A549 (cell line): ENCODE measurements at regions not wholly inside any gene's neighbourhood (a gene's known extent, or its start where the extent isn't known, plus 50 kb on each side); places are given as distances from the start of the nearest gene placed in this dataset.
A peak's percentile ranks its signal among the peaks of the same experiment; 100 is the strongest.

ENCODE experiments used
- ATAC-seq, 2 experiments: fragments of 200-7000 bp in 1 of 2; fragments of >200 bp in 1 of 2; cut with Nextera tagmentation in 1 of 2; cut with Tn5 transposase in 1 of 2; 3 replicates each; pipeline versions ENCODE4 v1.8.0 to v1.9.1; 2018 to 2020; ENCODE audit warnings: mild to moderate bottlenecking in 1 of 2, moderate library complexity in 1 of 2
- CTCF ChIA-PET: fragments of 300-600 bp; sonication (Branson Sonifier 250); formaldehyde crosslinking; extraction: SDS; loops from one replicate; lab custom pipeline; 2021; ENCODE audit warnings: antibody characterized with exemption, inconsistent platforms; lab: Yijun Ruan, JAX
- POLR2A ChIA-PET: fragments of 350-600 bp; formaldehyde crosslinking; extraction: SDS; loops from one replicate; lab custom pipeline; 2021; ENCODE audit warnings: antibody characterized with exemption, inconsistent platforms; lab: Yijun Ruan, JAX
- DNase-seq, 2 experiments: peaks; one replicate each; pipeline versions ENCODE4 v3.0.0 to v3.0.0-alpha.2; 2011 to 2016; ENCODE audit warnings: low read depth in 1 of 2, low spot score in 1 of 2
- FAIRE-seq: peaks from 2 replicates; lab custom pipeline; 2011; peaks lifted over from hg19 to GRCh38; lab: Jason Lieb, UNC
- H3K27ac ChIP-seq, 2 experiments: fragments of >200 bp; sonication (Bioruptor Twin); formaldehyde crosslinking; 3 replicates each; pipeline ENCODE4 v1.5.1; 2016 to 2017
- H3K4me1 ChIP-seq: fragments of >200 bp; sonication (Bioruptor Twin); formaldehyde crosslinking; 3 replicates; pipeline ENCODE4 v1.6.1; 2016
- H3K4me2 ChIP-seq: fragments of >200 bp; sonication (Bioruptor Twin); formaldehyde crosslinking; 3 replicates; pipeline ENCODE4 v1.6.1; 2016
- H3K4me3 ChIP-seq: fragments of >200 bp; sonication (Bioruptor Twin); formaldehyde crosslinking; 3 replicates; pipeline ENCODE4 v1.5.1; 2016
- H3K9me3 ChIP-seq: fragments of >200 bp; sonication (Bioruptor Twin); formaldehyde crosslinking; 3 replicates; pipeline ENCODE4 v1.6.1; 2016
- BHLHE40 ChIP-seq: IDR thresholded peaks from 2 replicates; pipeline ENCODE4 v1.6.1; 2012; ENCODE audit warnings: low read depth, low read length, inconsistent platforms
- CBX2 ChIP-seq: fragments of 200-600 bp; sonication (generic); IDR thresholded peaks from 2 replicates; pipeline ENCODE4 v1.6.1; 2016; ENCODE audit warnings: low read depth, mild to moderate bottlenecking, borderline replicate concordance
- CBX8 ChIP-seq: fragments of 200-600 bp; sonication (generic); IDR thresholded peaks from 2 replicates; pipeline ENCODE4 v1.6.1; 2016
- CEBPB ChIP-seq, 2 experiments: fragments of >200 bp in 1 of 2; sonication (Bioruptor Twin) in 1 of 2; formaldehyde crosslinking in 1 of 2; IDR thresholded peaks; 2 replicates each; pipeline ENCODE4 v1.6.1; 2012 to 2016
- CHD4 ChIP-seq: fragments of 200-600 bp; sonication (generic); IDR thresholded peaks from 2 replicates; pipeline ENCODE4 v1.6.1; 2016; ENCODE audit warnings: antibody characterized with exemption, mild to moderate bottlenecking, borderline replicate concordance
- EHF ChIP-seq: fragments of 250-450 bp; sonication (Bioruptor Pico); IDR thresholded peaks from 2 replicates; pipeline ENCODE4 v1.5.0; 2020; ENCODE audit warnings: mild to moderate bottlenecking
- EHMT2 ChIP-seq: fragments of 200-600 bp; sonication (generic); IDR thresholded peaks from 2 replicates; pipeline ENCODE4 v1.6.1; 2016; ENCODE audit warnings: antibody characterized with exemption, low read depth, mild to moderate bottlenecking, moderate library complexity
- EP300 ChIP-seq, 2 experiments: fragments of >200 bp; sonication (Bioruptor Twin); formaldehyde crosslinking; IDR thresholded peaks; 2 replicates in 1 of 2; 3 replicates in 1 of 2; pipeline ENCODE4 v1.6.1; 2016 to 2017
- FOXS1 ChIP-seq: fragments of 250-450 bp; sonication (Bioruptor Pico); IDR thresholded peaks from 2 replicates; pipeline ENCODE4 v1.5.0; 2020; ENCODE audit warnings: mild to moderate bottlenecking, moderate library complexity
- HES2 ChIP-seq: fragments of >200 bp; sonication (Bioruptor Twin); formaldehyde crosslinking; IDR thresholded peaks from 2 replicates; pipeline ENCODE4 v1.6.1; 2016
- JUNB ChIP-seq: fragments of >200 bp; sonication (Bioruptor Twin); formaldehyde crosslinking; IDR thresholded peaks from 2 replicates; pipeline ENCODE4 v1.6.1; 2016
- MAFK ChIP-seq: fragments of 450-650 bp; IDR thresholded peaks from 2 replicates; pipeline ENCODE4 v1.6.1; 2014; ENCODE audit not compliant: partially characterized antibody
- MAX ChIP-seq: IDR thresholded peaks from 2 replicates; pipeline ENCODE4 v1.6.1; 2012
- MYC ChIP-seq: IDR thresholded peaks from 2 replicates; pipeline ENCODE4 v1.6.1; 2012; ENCODE audit warnings: mild to moderate bottlenecking, inconsistent platforms, low read length, improper control_type of control experiment, borderline replicate concordance
- NPAS2 ChIP-seq: fragments of 250-450 bp; sonication (Bioruptor Pico); IDR thresholded peaks from 2 replicates; pipeline ENCODE4 v1.8.0; 2022; ENCODE audit warnings: mild to moderate bottlenecking, moderate library complexity, borderline replicate concordance
- PHF8 ChIP-seq: fragments of 200-600 bp; sonication (generic); IDR thresholded peaks from 2 replicates; pipeline ENCODE4 v1.6.1; 2016; ENCODE audit warnings: low read depth, mild to moderate bottlenecking, antibody characterized with exemption, moderate library complexity, borderline replicate concordance
- POLR2AphosphoS2 ChIP-seq: conservative IDR thresholded peaks from 2 replicates; pipeline ENCODE4 v1.6.1; 2012; ENCODE audit warnings: low read length, improper control_type of control experiment, inconsistent platforms
- RARB ChIP-seq: fragments of 250-450 bp; sonication (Bioruptor Pico); IDR thresholded peaks from 2 replicates; pipeline ENCODE4 v1.8.0; 2021; ENCODE audit warnings: mild to moderate bottlenecking, moderate library complexity
- SMC3 ChIP-seq: fragments of >200 bp; sonication (Bioruptor Twin); formaldehyde crosslinking; IDR thresholded peaks from 3 replicates; pipeline ENCODE4 v1.6.1; 2018; ENCODE audit warnings: inconsistent platforms
- SREBF2 ChIP-seq: fragments of 450-650 bp; IDR thresholded peaks from 2 replicates; pipeline ENCODE4 v1.6.1; 2014; ENCODE audit warnings: mild to moderate bottlenecking, moderate library complexity
- TFCP2L1 ChIP-seq: fragments of 250-450 bp; sonication (Bioruptor Pico); IDR thresholded peaks from 2 replicates; pipeline ENCODE4 v1.5.0; 2021; ENCODE audit warnings: mild to moderate bottlenecking
- TP53 ChIP-seq: fragments of 250-450 bp; sonication (Bioruptor Pico); IDR thresholded peaks from 2 replicates; pipeline ENCODE4 v1.5.0; 2021; ENCODE audit warnings: mild to moderate bottlenecking, moderate library complexity
- ZNF302 ChIP-seq: fragments of 250-450 bp; sonication (Bioruptor Pico); IDR thresholded peaks from 2 replicates; pipeline ENCODE4 v1.9.0; 2021; ENCODE audit warnings: inconsistent platforms, mild to moderate bottlenecking, moderate library complexity
- WGBS: methylation state at CpG from one replicate; pipeline ENCODE4 v1.1.6; 2017; ENCODE audit errors: missing lambda C conversion rate; 5-methylcytosine and 5-hydroxymethylcytosine counted together
- TF ChIP-seq, protein P1 (sequence below): IDR thresholded peaks from 2 replicates; pipeline ENCODE4 v1.6.1; 2012
- TF ChIP-seq, protein P2 (sequence below): fragments of >200 bp; sonication (Bioruptor Twin); formaldehyde crosslinking; IDR thresholded peaks from 3 replicates; pipeline ENCODE4 v1.6.1; 2016
- TF ChIP-seq, protein P3 (sequence below): fragments of 150-350 bp; IDR thresholded peaks from 2 replicates; pipeline ENCODE4 v1.6.1; 2014; ENCODE audit warnings: low read depth, mild to moderate bottlenecking, low read length
- TF ChIP-seq, protein P4 (sequence below): fragments of 250-450 bp; sonication (Bioruptor Pico); IDR thresholded peaks from 2 replicates; pipeline ENCODE4 v1.5.0; 2021; ENCODE audit warnings: mild to moderate bottlenecking, moderate library complexity, borderline replicate concordance

GRCh38 chr3:67196677-67197076, 198.6 kb downstream of the KBTBD8 start:
- TF ChIP-seq POLR2AphosphoS2: no peak
- TF ChIP-seq ZNF302: no peak
- TF ChIP-seq, all 56 proteins: peak for 0
- no peak for FAIRE-seq
- Histone ChIP-seq H3K27ac (no peak overlapping the region), H3K4me1 (no peaks in the 10 kb centered on the region), H3K9me3 (no peaks in the 10 kb centered on the region), H3K4me3 (no peak overlapping the region), H3K4me2 (no peak overlapping the region)
- whole genome bisulfite sequencing: 75% methylated on average over 8 of the region's 9 CpGs
- no peak for DNase-seq
- ATAC-seq: no peak
- POLR2A ChIA-PET: no interaction called here
- CTCF ChIA-PET: no interaction called here

- TF ChIP-seq TP53 (CRISPR knock-in tag) (no peak), TFCP2L1 (CRISPR knock-in tag) (no peak), CEBPB (IDR thresholded peaks at IDR 0.05) (no peak), CBX2 (no peak), CBX8 (no peak), JUNB (no peak), PHF8 (no peak), MAX (no peak), EP300 (IDR thresholded peaks at IDR 0.05) (no peak), ZNF302 (no peak), EHF (CRISPR knock-in tag) (no peak), MAFK (no peak), SREBF2 (no peak), POLR2AphosphoS2 (no peak)
- TF ChIP-seq, protein P1, sequence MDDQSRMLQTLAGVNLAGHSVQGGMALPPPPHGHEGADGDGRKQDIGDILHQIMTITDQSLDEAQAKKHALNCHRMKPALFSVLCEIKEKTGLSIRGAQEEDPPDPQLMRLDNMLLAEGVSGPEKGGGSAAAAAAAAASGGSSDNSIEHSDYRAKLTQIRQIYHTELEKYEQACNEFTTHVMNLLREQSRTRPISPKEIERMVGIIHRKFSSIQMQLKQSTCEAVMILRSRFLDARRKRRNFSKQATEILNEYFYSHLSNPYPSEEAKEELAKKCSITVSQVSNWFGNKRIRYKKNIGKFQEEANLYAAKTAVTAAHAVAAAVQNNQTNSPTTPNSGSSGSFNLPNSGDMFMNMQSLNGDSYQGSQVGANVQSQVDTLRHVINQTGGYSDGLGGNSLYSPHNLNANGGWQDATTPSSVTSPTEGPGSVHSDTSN: no peak
- CTCF ChIA-PET: interaction anchor here (1.1 kb wide), 1 partner anchor 34 kb away, joined by 3 read pairs; no protein-coding TSS in a partner anchor
- 57% methylated on average over 1 of the region's 1 CpG for WGBS
- ATAC-seq (no peak), DNase-seq (no peak), FAIRE-seq (no peak)
- Histone ChIP-seq H3K4me3 (no peak overlapping the region), H3K9me3 (no peaks in the 10 kb centered on the region), H3K4me2 (no peak overlapping the region), H3K27ac (no peak overlapping the region), H3K4me1 (no peaks in the 10 kb centered on the region)
- POLR2A ChIA-PET: no interaction called here
These were observed 200.3 kb downstream of the KBTBD8 start for GRCh38 chr3:67198374-67198773.

- no peak overlapping the region for H3K27ac ChIP-seq
- no peaks in the 10 kb centered on the region for H3K4me1 ChIP-seq
- no peak for FAIRE-seq
- H3K9me3 ChIP-seq: no peaks in the 10 kb centered on the region
- TF ChIP-seq BHLHE40: no peak
- peak; percentile 79 for TF ChIP-seq MAFK
- no peak overlapping the region for H3K4me3 ChIP-seq
- POLR2A ChIA-PET: no interaction called here
- DNase-seq: no peak
- ATAC-seq: no peak
- CTCF ChIA-PET: no interaction called here
- H3K4me2 ChIP-seq: no peak overlapping the region
These were observed 202.5 kb downstream of the KBTBD8 start for GRCh38 chr3:67200618-67201017.

DNA sequence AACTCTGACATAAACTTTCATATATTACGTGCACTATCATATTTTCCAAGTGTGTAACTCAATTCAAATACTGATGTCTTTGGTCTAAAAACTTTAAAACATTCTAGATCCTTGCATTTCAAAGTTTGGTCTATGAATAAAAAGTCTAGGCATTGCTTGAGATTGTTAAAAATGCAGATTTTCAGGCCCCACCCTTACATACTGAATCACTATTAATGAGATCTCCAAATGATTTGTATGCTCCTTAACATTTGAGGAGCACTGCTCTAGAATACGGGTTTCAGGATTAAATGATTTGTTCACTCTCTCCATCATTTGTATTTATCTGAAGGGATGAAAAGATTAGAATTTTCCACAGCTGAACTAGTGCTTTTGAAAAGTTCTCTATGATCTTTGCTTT, 202.9 kb downstream of the KBTBD8 start:
- no peaks in the 10 kb centered on the region for H3K9me3 ChIP-seq
- H3K27ac ChIP-seq: no peak overlapping the region
- FAIRE-seq: no peak
- ChIA-PET POLR2A (no interaction called here), CTCF (no interaction called here)
- no peak for DNase-seq
- H3K4me3 ChIP-seq: no peak overlapping the region
- no peaks in the 10 kb centered on the region for H3K4me1 ChIP-seq
- H3K4me2 ChIP-seq: no peak overlapping the region
- ATAC-seq: no peak
- 32% methylated on average over 2 of the region's 2 CpGs for WGBS
- TF ChIP-seq RARB (CRISPR knock-in tag) (no peak), CHD4 (no peak), CBX8 (no peak), HES2 (no peak), SMC3 (no peak), MAFK (no peak), EHMT2 (no peak), NPAS2 (CRISPR knock-in tag) (no peak), FOXS1 (CRISPR knock-in tag) (no peak), EP300 (IDR thresholded peaks at IDR 0.05) (no peak), MYC (no peak), MAX (no peak), ZNF302 (no peak)
- TF ChIP-seq, protein P2, sequence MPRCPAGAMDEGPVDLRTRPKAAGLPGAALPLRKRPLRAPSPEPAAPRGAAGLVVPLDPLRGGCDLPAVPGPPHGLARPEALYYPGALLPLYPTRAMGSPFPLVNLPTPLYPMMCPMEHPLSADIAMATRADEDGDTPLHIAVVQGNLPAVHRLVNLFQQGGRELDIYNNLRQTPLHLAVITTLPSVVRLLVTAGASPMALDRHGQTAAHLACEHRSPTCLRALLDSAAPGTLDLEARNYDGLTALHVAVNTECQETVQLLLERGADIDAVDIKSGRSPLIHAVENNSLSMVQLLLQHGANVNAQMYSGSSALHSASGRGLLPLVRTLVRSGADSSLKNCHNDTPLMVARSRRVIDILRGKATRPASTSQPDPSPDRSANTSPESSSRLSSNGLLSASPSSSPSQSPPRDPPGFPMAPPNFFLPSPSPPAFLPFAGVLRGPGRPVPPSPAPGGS: no peak
- TF ChIP-seq, protein P3, sequence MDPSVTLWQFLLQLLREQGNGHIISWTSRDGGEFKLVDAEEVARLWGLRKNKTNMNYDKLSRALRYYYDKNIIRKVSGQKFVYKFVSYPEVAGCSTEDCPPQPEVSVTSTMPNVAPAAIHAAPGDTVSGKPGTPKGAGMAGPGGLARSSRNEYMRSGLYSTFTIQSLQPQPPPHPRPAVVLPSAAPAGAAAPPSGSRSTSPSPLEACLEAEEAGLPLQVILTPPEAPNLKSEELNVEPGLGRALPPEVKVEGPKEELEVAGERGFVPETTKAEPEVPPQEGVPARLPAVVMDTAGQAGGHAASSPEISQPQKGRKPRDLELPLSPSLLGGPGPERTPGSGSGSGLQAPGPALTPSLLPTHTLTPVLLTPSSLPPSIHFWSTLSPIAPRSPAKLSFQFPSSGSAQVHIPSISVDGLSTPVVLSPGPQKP: no peak
- TF ChIP-seq, protein P4, sequence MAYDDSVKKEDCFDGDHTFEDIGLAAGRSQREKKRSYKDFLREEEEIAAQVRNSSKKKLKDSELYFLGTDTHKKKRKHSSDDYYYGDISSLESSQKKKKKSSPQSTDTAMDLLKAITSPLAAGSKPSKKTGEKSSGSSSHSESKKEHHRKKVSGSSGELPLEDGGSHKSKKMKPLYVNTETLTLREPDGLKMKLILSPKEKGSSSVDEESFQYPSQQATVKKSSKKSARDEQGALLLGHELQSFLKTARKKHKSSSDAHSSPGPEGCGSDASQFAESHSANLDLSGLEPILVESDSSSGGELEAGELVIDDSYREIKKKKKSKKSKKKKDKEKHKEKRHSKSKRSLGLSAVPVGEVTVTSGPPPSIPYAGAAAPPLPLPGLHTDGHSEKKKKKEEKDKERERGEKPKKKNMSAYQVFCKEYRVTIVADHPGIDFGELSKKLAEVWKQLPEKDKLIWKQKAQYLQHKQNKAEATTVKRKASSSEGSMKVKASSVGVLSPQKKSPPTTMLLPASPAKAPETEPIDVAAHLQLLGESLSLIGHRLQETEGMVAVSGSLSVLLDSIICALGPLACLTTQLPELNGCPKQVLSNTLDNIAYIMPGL (CRISPR knock-in tag): no peak
